ENCODE measurements at regions not wholly inside any gene's neighbourhood (a gene's known extent, or its start where the extent isn't known, plus 50 kb on each side); places are given as distances from the start of the nearest gene placed in this dataset.
"Not testable (repeated sequence)": the region's sequence is repeated elsewhere in the genome, so short reads cannot be mapped to it uniquely, and the experiment has no call there.

DNA sequence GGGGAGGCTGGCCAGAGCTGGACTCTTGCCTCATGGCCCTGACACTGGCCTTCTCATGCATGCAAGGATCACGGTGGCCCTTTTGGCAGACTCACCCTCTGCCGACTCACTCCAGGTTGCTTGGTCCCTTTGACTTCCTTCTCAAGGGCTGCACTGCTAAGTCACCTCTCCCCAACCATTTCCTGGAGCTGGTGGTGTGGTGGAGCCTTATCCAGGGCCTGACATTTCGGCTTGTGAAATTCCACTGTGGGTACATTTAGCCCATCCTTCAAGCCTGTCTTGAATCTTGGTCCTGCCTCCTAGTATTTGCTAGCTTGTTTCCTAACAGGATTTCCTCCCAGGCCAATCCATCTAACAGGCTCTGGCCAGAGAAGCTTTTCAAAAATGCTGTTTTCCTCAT, 52.6 kb upstream of the JUN start:
- peak; percentile 12 for DNase-seq

DNA sequence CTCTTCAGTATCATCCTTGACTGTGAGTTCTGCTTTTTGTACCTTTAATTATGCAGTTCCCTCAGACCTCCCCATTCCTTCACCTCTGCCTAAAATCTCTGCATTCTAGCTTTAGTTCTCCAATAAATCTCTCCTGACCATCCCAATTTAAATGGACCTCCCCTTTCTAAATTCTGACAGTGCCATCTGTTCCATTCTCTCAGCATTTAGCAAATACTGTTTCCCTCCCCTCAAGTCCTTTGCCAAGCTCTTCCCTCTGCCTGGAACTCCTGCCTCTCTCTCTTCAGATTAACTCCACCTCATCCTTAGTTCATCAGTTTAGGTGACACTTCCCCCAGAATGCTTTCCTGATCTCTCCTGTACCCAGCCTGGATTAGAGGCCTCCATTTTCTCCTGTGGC, 54.0 kb upstream of the JUN start:
- no peak for DNase-seq

DNA sequence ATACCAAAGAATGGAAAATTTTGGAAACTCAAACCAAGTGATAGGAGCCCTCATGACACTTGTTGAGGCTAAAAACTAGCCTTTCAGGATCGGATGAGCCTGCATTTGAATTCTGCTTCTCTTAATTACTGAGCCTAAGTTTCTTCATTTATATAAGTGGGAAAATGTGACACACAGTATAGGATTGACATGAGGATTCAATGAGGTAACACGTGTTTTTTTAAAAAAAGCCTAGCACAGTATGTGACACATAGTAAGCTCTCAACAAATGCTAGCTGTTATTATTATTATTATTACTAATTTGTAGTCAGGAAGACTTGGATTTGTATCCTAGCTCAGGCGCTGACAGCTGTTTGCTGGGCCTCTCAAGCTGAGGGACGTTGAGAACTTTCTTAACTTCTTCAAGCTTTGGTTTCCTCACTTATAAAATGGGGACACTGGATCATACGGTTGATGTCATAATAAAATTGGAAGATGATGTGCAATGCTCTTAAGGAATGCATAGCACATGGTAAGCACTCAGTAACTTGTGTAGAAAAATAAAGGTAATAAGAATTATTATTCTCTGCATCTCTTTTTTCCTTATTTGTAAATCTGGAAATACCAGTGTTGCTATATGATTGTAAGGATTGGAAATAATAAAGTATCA, 55.4 kb upstream of the JUN start:
- DNase-seq, result no peak

DNA sequence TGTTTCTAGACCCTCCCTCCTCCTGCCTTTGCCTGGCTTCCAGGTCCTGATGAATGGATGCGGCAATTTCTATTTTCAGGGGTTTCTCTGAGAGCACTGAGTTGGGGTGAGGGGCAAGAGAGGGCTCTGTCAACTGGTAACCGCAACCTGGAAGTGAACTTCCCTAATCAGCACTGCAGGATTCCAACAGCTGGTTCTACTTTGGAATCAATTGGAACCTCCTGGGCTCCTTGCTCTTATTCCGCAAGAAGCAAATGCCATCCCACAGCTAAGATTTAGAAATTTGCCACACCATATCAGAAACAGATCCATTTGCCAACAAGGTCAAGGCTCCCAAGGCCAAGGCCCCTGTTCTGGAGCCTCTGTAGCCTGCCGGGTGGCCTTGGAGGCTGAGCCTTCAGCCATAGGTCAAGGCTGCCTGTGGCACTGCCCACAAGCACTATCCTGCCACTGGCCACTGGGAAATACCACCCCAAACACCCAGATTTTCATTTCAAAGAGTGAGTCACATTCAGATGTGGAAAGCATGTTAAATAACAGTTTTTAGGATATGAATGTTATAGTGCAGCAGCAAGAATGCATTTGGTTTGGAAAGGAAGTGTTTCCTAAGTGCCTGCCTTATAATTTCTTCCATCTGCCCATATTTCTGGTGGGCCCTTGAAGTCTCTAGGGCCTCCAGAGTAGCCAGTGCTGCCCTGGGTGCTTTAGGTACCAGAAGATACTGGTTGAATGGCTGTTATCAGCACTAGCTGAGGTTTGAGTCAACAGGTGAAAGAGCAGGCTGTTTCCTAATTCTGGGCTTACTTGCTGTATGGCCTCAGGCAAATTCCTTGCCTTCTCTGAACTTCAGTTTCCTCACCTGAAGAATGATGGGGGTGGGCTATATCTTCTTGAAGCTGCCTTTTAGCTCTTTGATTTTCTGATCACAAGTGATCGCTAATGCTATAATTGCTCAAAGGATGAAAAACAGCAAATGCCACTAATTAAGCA, 56.3 kb upstream of the JUN start:
- DNase-seq, result no peak

DNA sequence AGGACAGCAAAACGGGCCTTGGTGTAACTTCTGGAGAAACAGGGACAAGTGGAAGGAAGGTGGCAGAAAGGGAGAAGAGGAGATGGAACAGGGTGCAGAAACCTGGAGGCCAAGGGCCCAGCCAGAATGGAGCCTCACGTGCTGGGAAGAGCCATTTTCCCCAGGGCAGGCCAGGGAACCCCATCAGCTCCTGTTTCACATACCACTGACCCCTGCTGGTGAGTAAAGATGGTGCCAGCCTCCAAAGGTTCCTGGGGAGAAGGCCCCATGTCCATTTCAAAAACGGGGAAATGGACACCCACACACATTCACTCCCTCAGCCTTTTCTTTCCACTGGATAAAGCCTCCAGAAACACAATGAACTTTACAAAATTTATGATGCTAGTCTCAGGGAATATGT, 57.6 kb upstream of the JUN start:
- peak; percentile 43 for DNase-seq

DNA sequence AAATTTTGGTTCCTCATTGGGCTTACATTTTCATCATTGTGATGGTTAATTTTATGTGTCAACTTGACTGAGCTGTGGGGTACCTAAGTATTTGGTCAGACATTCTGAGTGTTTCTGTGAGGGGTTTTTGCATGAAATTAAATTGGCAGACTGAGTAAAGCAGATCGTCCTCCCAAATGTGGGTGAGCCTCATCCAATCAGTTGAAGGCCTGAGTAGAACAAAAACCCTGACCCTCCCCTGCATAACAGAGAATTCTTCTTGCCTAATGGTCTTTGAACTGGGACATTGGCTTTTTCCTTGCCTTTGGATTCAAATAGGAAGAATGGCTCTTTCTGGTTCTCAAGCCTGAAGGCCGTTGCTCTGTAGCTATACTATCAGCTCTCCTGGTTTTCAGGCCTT, 59.1 kb upstream of the JUN start:
- no peak for DNase-seq

DNA sequence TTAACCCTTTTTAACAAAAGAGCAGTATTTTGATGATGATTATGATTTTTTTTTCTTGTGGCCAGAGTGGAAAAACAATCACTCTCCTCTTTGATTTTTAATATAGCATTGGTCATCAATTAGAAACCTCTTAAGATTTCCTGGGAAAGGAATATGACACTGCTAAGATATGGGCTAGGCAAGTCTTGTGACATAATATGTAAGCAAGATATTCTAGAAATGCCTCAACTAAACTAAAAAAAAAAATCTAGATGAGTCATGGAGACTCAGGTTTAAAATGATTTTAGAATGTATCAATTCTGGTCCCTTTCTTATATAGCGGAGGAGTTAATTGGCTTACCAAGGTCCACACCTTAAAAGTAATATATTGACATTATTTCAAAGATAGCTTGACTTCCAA, 60.3 kb upstream of the JUN start:
- no peak for DNase-seq

DNA sequence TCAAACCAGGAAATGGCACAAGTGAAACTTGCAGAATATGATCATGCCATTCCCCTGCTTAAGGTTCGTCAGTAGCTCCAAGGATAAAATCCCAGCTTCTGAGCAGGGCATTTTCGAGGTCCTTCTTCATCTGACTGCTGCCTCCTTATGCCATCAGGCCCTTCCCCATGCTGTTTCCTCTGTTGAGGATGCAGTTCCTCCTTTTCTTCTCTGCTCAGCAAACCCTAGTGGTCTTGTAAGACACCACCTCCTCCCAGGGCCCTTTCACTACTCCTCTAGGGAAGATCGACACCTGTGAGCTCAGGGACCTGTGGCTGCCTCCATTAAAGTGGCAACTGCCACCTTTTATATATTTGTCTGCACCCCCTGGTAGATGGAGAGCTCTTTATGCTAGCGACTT, 62.1 kb upstream of the JUN start:
- peak; percentile 10 for DNase-seq

DNA sequence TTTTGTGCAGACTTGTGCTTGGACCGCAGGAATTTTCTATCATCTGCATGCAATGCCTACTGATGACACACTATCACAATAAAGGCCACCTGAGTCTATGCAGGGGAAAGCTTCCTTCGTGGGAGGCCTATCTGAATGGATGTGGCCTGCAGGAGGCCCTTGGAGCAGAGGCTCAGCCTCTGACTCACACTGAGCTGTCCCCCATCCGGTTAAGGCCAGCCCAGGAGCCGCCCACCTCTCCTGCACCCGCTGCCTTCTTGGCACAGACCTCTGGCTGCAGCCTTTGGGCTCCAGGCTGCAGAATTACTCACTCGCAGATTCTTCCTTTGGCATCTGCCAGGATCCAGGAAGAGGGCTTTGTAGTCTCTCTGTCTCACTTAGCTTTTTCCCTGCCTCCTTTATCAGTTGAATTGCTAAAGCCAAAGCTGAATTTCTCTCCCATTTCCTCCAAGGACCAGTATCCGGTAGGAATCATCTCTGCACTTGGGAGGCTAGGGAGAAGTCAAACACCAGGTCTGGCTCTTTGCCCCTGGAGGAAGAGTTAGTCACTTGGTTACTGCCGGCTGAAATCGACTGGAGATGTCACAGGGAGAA, 65.1 kb upstream of the JUN start:
- no peak for DNase-seq

DNA sequence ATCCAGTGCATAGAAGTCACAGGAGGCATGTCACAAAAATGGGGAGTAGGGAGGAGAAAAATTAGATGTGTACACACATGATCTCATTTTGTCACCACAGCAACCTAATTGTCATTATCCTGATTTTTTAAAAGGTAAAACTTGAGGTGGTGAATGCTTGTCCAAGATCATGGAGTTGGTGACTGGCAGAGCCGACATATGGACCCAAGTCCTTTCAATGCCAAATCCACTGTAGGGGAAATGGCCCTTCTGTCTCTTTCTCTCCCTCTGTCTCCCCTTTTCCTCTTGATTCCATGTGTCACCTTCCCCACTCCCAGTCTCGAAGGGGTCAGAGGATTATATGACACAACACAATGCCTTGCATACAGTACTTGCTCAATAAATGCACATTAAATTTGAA, 65.7 kb upstream of the JUN start:
- no peak for DNase-seq

DNA sequence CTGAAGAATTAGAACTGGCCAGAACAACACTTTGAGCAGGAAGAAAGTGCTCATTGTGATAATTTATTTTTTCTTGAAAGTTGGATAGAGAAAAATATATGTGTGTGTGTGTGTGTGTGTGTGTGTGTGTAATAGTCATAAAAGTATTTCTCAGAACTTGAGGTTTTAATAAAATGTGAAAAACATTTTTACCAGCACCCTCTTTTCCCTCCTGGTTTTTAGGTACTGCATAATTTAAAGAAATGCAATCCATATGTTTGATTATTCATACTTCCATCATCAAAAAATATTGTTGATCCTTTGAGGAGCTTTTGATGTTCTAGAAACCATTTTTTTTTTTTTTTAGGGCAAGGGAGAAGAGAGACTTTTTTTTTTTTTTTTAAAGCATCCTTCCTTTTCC, 66.8 kb upstream of the JUN start:
- DNase-seq, result no peak

DNA sequence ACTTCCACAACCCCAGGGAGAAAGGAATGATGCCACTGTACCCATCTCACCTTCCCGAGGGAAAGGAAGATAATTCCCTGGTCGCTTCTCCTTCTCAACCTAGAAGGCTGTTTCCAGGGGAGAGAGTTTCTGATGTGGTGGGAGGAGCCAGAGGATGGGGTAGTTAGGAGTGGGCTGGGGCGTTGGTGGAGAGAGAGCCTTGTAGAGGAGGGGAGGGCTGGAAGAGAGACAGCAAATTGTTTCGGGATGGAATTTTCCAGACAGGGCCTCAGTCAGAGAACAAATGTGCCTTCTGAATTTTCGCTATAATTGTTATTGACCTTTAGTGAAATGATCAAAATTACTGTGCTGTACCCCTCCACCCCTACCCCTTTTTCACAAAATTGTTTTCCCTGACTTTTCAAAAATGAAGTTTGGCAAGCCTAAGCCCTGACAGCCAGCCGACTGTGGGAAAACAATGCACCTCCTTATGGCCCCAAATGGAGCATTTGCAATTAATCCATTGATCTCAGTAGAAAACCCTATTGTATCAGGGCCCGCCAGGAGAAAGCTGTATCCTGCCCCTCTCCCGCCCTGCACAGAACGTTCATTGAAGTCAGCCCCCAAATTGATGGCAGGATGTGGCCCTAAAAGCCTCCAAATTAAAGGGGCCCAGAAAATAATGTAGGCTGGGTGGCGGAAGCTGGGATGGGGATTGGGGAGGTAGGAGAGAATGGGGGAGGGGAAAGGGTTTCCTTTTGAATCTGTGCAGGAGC, 69.1 kb upstream of the JUN start:
- DNase-seq, result no peak

DNA sequence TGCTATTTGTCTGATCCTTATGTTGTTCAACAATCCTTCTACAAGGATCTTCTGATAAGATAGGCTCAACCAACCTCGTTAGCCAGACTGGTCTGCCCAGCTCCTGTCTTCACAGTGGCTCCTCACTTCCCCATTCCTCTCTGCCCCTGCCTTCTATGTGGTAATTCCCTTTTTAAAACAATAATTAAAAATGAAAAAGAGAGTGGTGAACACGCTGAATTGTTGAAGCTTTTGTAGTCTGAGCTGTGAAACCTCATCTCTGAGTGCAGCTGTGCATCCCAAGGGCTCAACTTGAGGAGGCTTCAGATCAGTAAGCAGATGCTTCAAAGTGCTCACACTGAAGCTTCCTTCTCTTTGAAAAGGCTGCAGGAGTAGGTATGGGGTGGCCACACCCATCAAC, 70.7 kb upstream of the JUN start:
- DNase-seq, result peak; percentile 54

DNA sequence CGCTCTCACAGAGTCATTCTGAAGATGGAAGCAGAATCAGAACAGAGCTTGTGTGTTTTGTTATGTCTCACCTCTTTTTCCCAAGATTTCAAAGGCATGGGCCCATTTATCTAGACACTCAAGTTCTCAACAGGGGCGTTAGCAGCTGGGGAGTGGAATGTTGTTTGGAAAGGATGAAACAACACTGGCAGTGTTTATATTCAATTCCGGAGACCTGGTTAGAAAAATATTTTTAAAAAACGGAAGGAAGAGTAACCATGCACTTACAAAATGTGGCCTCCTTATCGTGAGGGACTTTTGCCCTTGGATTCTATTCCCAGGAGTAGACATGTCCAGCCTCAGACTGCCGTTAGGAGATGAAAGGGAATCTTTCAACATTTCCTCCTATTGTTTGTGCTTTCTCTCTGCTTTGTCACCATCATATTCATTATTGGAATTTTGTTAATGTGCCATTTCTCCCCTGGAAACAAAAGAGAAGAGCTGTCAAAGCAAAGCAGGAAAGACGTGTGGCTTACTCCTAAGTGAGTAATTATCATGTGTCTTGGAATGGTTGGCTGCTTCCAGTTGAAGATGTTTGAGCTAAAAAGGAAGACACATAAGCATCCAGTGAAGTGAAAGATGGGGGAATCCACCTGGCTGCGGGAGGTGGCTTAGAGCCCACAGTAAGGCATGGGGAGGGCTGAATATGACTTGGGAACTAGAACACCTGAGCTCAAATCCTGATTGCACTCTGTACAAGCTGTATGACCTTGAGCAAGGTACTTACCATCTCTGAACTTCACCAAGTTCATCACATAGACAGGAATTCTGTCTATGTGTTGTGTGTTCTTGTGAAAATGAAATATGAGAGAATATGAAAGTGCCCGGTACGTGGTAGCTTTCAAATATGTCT, 71.7 kb upstream of the JUN start:
- DNase-seq, result no peak

DNA sequence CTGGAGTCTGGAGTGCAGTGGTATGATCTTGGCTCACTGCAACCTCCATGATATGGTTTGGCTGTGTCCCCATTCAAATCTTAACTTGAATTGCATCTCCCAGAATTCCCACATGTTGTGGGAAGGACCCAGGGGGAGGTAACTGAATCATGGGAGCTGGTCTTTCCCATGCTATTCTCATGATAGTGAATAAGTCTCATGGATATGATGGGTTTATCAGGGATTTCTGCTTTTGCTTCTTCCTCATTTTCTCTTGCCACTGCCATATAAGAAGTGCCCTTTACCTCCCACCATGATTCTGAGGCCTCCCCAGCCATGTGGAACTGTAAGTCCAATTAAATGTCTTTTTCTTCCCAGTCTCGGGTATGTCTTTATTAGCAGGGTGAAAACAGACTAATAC, 72.4 kb upstream of the JUN start:
- not testable (repeated sequence) for DNase-seq

DNA sequence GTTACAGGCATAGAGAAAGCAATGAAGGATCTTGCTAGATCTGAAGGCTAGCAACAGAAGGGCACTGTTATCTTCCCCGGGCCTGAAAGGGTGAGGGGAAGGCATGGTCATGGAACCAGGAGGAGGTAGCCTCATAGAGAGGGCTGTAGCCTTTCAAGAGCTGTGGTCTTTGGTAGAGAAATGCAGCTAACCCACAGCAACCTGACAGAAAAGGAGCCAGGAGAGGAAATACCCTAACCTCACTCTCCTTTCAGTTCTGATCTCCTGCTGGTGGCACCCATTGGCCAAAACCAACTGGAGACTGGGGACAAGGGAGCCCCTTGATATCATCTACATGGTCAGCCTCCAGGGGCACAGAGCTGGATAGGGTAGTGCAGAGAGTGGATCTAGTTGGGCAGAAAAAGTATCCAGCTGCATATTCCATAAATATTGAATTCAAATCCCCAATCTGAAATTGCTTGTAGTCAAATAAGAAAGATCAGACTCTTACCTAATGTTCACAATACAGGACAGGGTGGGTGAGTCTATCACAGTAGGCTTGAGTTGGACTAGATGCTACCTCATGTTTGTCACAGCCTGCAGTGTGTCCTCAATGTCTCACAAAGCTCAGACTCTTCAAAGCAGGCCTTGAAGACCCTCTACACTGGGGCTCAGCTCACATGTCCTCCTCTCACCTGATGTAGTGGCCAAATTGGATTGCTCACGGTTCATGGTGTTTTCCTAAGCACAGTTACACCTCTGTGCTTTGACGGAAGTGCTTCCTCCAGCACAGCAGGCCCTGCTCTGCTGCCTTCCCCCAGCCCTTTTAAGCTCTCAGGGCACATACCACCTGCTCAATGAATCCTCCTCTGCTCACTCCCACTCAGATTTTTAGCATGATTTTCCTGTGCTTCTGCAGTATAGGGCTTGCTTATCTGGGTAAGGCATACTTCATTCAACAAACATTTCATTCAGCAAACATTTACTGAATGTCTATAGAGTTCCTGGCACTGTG, 74.1 kb upstream of the JUN start:
- DNase-seq, result no peak

DNA sequence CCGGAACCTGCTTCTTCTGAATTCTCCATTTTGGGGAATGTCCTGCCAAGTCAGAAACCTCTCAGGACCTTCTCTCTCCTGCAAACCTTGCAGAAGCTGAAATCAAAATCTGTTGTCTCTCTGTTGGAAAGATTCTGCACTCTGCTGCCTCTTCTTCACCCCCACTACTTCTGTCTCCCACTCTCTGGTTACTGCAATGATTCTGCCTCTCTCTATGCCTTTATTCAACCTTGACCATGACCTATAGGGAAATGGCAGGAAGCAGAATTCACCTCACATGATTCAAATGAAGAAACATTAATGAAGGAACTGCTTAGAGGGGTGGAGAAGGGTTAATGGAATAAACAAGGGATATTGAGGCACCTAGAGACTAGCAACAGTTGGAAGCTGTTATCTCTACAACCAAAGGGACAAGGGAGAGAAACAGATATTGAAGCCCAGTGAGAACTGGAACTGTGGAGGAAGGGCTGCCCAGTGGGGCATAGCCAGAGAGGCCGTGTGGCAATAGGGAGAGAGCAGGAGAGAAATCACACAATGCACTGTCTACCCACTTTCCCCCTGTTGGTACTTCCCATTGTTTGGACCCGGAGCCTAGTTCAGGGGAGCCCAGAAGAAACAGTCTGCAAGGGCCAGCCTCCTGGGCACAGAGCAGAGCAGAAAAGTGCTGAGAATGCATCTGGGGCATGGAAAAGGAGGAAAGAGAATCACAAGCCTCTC, 76.1 kb upstream of the JUN start:
- no peak for DNase-seq

DNA sequence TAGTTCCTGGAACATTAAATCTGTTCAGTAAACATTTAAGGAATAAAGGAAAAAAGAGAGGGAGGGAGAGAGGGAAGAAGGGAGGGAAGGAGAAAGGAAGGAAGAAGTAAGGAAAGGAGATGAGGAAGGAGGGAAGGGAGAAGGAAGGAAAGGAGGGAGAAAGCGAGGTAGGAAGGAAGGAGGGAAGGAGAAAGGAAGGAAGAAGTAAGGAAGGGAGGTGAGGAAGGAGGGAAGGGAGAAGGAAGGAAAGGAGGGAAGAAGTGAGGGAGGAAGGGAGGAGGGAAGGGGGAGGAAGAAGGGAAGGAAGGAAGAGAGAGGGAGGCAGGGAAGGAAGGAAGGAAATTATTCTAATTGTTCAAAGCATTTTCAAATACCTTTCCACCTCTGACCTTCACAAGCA, 77.2 kb upstream of the JUN start:
- no peak for DNase-seq

DNA sequence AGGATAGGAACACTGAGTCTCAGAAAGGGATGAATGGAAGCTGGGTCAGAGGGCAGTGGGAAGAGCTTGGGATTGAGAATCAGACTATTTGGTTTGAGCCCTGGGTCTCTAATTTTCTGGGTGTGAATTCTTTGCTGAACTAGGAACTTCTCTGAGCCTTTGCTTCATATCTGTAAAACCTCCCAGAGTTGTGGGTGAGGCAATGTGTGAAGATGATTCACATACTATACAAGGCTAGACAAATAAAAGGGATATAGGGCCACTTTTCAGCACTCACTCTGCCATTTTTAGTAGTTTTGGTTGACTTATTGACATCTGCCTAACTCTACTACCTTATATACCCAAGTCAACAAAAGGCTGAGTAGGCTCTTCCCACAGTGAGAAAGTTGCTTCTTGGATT, 77.7 kb upstream of the JUN start:
- DNase-seq, result no peak

DNA sequence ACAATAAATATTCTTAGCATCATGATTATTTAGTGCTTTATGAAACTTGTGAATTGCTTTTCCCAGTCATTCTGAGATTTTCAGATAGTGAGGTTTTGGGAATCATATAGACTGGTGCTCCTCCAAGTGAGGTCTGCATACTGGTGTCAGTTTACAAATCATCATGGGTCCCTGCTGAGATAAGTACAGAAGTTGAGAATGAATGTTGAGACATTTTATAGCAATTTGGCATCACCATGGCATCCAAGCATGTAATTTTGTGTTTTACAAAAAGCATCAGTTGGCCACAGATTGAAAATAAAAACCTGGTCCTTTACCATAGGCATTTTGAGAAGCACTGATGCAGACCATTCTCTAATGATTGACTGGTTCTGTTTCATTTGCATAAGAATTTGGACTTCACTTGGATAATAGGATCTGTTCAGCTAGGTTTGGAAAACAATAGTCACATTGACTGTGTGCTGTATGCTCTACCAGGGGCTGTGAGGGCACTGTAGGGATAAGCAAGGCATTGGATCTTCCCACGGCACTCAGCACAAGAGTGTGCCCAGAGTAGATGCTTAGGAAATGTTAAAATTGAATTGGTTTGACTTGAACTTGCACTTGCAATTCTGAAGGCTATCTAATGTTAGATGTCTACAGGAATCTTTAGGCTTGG, 79.0 kb upstream of the JUN start:
- DNase-seq, result no peak

Measured in hematopoietic multipotent progenitor cell treated with erythropoietin and hydrocortisone succinate and interleukin-3 and kit ligand, for 6 days (in vitro differentiated cells).